Stimulated activated CD4-positive, alpha-beta T cell treated with anti-CD3 and anti-CD28 coated beads, TNF-alpha, amount 100 ng/mL, for 1 hour (primary cell): ENCODE measurements at regions not wholly inside any gene's neighbourhood (a gene's known extent, or its start where the extent isn't known, plus 50 kb on each side); places are given as distances from the start of the nearest gene placed in this dataset.
A peak's percentile ranks its signal among the peaks of the same experiment; 100 is the strongest.

Source experiments
- DNase-seq, 3 donors: peaks; one replicate each; pipeline ENCODE4 v3.0.0-alpha.2; 2020; ENCODE audit warnings: low read depth in 3 of 3, low spot score in 1 of 3

GRCh38 chr7:131161103-131161502, 166.6 kb upstream of the MKLN1 start:
- DNase-seq = no peak

GRCh38 chr7:131164025-131164925, 163.4 kb upstream of the MKLN1 start:
- DNase-seq = no peak

- no peak for DNase-seq
Measured at GRCh38 chr7:131166066-131166465, 161.6 kb upstream of the MKLN1 start.

GRCh38 chr7:131170440-131171271, 157.0 kb upstream of the MKLN1 start:
- DNase-seq = no peak

GRCh38 chr7:131173145-131173890, 154.4 kb upstream of the MKLN1 start:
- DNase-seq = no peak

- DNase-seq = no peak
Measured at GRCh38 chr7:131174391-131174790, 153.3 kb upstream of the MKLN1 start.

GRCh38 chr7:131174855-131175254, 152.8 kb upstream of the MKLN1 start:
- no peak for DNase-seq

- no peak for DNase-seq
Measured at GRCh38 chr7:131182446-131183058, 145.1 kb upstream of the MKLN1 start.

GRCh38 chr7:131183072-131183471, 144.6 kb upstream of the MKLN1 start:
- DNase-seq = no peak

GRCh38 chr7:131183611-131184119, 144.0 kb upstream of the MKLN1 start:
- DNase-seq = no peak

- DNase-seq = no peak
Measured at GRCh38 chr7:131186816-131187215, 140.9 kb upstream of the MKLN1 start.

GRCh38 chr7:131188367-131189339, 139.0 kb upstream of the MKLN1 start:
- peak; percentile 5 to 25 (median 25) for DNase-seq

- DNase-seq = no peak
Measured at GRCh38 chr7:131189488-131189887, 138.2 kb upstream of the MKLN1 start.

GRCh38 chr7:131190146-131190545, 137.5 kb upstream of the MKLN1 start:
- DNase-seq = no peak

- no peak for DNase-seq
Measured at GRCh38 chr7:131190581-131190980, 137.1 kb upstream of the MKLN1 start.

- DNase-seq = no peak
Measured at GRCh38 chr7:131194070-131194865, 133.4 kb upstream of the MKLN1 start.

- no peak for DNase-seq
Measured at GRCh38 chr7:131196803-131197202, 130.9 kb upstream of the MKLN1 start.

- no peak for DNase-seq
Measured at GRCh38 chr7:131197920-131198615, 129.6 kb upstream of the MKLN1 start.
